NB4 (cell line): ENCODE measurements at regions not wholly inside any gene's neighbourhood (a gene's known extent, or its start where the extent isn't known, plus 50 kb on each side); places are given as distances from the start of the nearest gene placed in this dataset.

Experiments used
- DNase-seq: peaks from one replicate; pipeline ENCODE4 v3.0.0; 2010; ENCODE audit warnings: low read depth
- H3K4me3 ChIP-seq: one replicate; pipeline ENCODE4 v1.5.1; 2011; ENCODE audit warnings: mild to moderate bottlenecking, low read depth, low read length, moderate library complexity
- MYC ChIP-seq: IDR thresholded peaks from 2 replicates; pipeline ENCODE4 v1.6.1; 2011; ENCODE audit warnings: low read depth, low read length
- POLR2A ChIP-seq: IDR thresholded peaks from 2 replicates; pipeline ENCODE4 v1.6.1; 2011; ENCODE audit warnings: mild to moderate bottlenecking; ENCODE audit not compliant: insufficient read length; ENCODE audit errors: extremely low read depth
- TF ChIP-seq, protein P1 (sequence below): IDR thresholded peaks from 2 replicates; pipeline ENCODE4 v1.6.1; 2011; ENCODE audit warnings: low read depth, low read length
- TF ChIP-seq, protein P2 (sequence below): IDR thresholded peaks from one replicate; pipeline ENCODE4 v1.5.1; 2012; ENCODE audit warnings: low read depth, low read length

DNA sequence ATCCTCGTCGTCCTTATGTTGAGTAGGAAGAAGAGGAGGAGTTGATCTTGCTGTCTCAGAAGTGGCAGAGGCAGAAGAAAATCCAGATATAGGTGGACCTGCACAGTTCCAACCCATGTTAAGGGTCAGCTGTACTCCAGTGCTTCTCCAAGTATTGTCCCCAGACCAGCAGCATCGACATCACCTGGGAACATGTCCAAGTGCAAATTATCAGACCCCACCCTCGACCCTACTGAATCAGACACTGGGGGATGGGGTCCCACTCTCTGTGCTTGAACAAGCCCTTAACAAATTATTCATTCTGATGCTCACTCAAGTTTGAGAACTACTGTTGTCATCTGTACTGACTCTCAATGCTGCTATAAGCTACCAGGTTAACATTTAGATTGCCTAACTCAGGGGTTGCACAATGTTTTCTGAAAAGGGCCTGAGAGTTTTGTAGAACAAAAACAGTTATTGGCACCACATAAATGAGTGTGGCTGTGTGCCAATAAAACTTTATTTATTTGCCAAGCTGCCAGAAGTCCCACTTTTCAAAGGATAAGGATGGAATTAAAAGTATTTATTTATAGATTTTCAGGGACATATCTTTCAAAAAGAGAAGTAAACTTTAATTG is 226.7 kb upstream of the IPO5 start:
- no peak overlapping the region for H3K4me3 ChIP-seq
- TF ChIP-seq POLR2A, result no peak
- TF ChIP-seq MYC, result no peak
- TF ChIP-seq, protein P1, sequence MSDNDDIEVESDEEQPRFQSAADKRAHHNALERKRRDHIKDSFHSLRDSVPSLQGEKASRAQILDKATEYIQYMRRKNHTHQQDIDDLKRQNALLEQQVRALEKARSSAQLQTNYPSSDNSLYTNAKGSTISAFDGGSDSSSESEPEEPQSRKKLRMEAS, result no peak
- TF ChIP-seq, protein P2, sequence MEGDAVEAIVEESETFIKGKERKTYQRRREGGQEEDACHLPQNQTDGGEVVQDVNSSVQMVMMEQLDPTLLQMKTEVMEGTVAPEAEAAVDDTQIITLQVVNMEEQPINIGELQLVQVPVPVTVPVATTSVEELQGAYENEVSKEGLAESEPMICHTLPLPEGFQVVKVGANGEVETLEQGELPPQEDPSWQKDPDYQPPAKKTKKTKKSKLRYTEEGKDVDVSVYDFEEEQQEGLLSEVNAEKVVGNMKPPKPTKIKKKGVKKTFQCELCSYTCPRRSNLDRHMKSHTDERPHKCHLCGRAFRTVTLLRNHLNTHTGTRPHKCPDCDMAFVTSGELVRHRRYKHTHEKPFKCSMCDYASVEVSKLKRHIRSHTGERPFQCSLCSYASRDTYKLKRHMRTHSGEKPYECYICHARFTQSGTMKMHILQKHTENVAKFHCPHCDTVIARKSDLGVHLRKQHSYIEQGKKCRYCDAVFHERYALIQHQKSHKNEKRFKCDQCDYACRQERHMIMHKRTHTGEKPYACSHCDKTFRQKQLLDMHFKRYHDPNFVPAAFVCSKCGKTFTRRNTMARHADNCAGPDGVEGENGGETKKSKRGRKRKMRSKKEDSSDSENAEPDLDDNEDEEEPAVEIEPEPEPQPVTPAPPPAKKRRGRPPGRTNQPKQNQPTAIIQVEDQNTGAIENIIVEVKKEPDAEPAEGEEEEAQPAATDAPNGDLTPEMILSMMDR, result no peak
- DNase-seq, result peak; percentile 44

GRCh38 chr13:97727991-97728390 is 225.5 kb upstream of the IPO5 start:
- no peak for DNase-seq
- H3K4me3 ChIP-seq, result no peak overlapping the region
- TF ChIP-seq POLR2A, result no peak
- TF ChIP-seq, protein P2, result no peak
- TF ChIP-seq MYC, result no peak
- TF ChIP-seq, protein P1, result 0 out of 2 replicates have a peak, but pooled peaks have one; percentile 9

GRCh38 chr13:97736436-97736835 is 217.0 kb upstream of the IPO5 start:
- no peak overlapping the region for H3K4me3 ChIP-seq
- TF ChIP-seq MYC (no peak), POLR2A (no peak)
- TF ChIP-seq, protein P1, result no peak
- TF ChIP-seq, protein P2, result no peak
- DNase-seq, result no peak

GRCh38 chr13:97742084-97742483 is 211.4 kb upstream of the IPO5 start:
- TF ChIP-seq MYC (no peak), POLR2A (no peak)
- TF ChIP-seq, protein P2, result no peak
- TF ChIP-seq, protein P1, result no peak
- DNase-seq, result no peak
- H3K4me3 ChIP-seq, result no peak overlapping the region

DNA sequence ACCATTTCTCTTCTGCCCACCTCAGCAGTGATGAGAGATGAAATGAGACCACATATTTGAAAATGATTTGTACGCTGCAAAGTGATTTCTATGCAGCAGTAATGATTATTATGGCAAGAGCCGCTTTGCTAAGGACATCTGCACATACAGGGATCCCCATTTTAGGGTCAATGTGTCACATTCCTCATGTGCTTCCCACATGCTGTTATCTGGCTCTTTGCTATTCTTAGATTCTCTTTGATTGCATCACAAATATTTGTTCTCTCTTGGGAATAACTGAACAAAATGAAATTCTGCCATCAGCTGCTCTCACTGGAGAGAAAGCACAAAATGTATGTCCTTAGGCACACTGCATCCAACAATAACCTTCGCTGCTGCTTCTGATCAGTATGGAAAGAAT is 209.5 kb upstream of the IPO5 start:
- TF ChIP-seq MYC (no peak), POLR2A (no peak)
- TF ChIP-seq, protein P1, result no peak
- TF ChIP-seq, protein P2, result no peak
- DNase-seq, result no peak
- H3K4me3 ChIP-seq, result no peak overlapping the region
